H1 (cell line): ENCODE measurements at regions not wholly inside any gene's neighbourhood (a gene's known extent, or its start where the extent isn't known, plus 50 kb on each side); places are given as distances from the start of the nearest gene placed in this dataset.

Experiments
- GABPA ChIP-seq: IDR thresholded peaks from 2 replicates; pipeline ENCODE4 v1.6.1; 2011; ENCODE audit warnings: mild to moderate bottlenecking, low read length, moderate library complexity, borderline replicate concordance; ENCODE audit not compliant: insufficient read depth
- POLR2A ChIP-seq, 2 experiments: IDR thresholded peaks; 1 replicate in 1 of 2; 2 replicates in 1 of 2; pipeline ENCODE4 v1.6.1; 2011; ENCODE audit warnings: low read depth in 2 of 2, low read length in 2 of 2, mild to moderate bottlenecking in 2 of 2; ENCODE audit errors: control extremely low read depth in 1 of 2
- RAD21 ChIP-seq, 2 experiments: IDR thresholded peaks in 1 of 2; conservative IDR thresholded peaks in 1 of 2; 2 replicates each; pipeline ENCODE4 v1.6.1; 2011; ENCODE audit warnings: low read depth in 2 of 2, low read length in 2 of 2, improper control_type of control experiment in 1 of 2, inconsistent platforms in 1 of 2, mild to moderate bottlenecking in 1 of 2, moderate library complexity in 1 of 2
- RFX5 ChIP-seq: IDR thresholded peaks from 2 replicates; pipeline ENCODE4 v1.6.1; 2011; ENCODE audit warnings: low read depth, low read length, improper control_type of control experiment, borderline replicate concordance
- RNF2 ChIP-seq: fragments of 200-900, 300-1000 bp; sonication (generic); IDR thresholded peaks from 2 replicates; pipeline ENCODE4 v1.7.1; 2016; ENCODE audit warnings: borderline replicate concordance, low read depth, mild to moderate bottlenecking, antibody characterized with exemption, low read length; ENCODE audit not compliant: poor library complexity, severe bottlenecking; ENCODE audit errors: missing control alignments
- YY1 ChIP-seq: IDR thresholded peaks from 2 replicates; pipeline ENCODE4 v1.6.1; 2011; ENCODE audit warnings: low read depth, mild to moderate bottlenecking, low read length
- TF ChIP-seq, protein P1 (sequence below), 3 experiments: IDR thresholded peaks; 1 replicate in 2 of 3; 2 replicates in 1 of 3; pipeline versions ENCODE4 v1.5.1 to v1.6.1; 2011; ENCODE audit warnings: low read length in 3 of 3, mild to moderate bottlenecking in 3 of 3, inconsistent platforms in 2 of 3, low read depth in 1 of 3, moderate library complexity in 1 of 3; ENCODE audit not compliant: insufficient read depth in 1 of 3; ENCODE audit errors: control extremely low read depth in 1 of 3
- TF ChIP-seq, protein P2 (sequence below): IDR thresholded peaks from 2 replicates; pipeline ENCODE4 v1.6.1; 2012; ENCODE audit warnings: inconsistent platforms

DNA sequence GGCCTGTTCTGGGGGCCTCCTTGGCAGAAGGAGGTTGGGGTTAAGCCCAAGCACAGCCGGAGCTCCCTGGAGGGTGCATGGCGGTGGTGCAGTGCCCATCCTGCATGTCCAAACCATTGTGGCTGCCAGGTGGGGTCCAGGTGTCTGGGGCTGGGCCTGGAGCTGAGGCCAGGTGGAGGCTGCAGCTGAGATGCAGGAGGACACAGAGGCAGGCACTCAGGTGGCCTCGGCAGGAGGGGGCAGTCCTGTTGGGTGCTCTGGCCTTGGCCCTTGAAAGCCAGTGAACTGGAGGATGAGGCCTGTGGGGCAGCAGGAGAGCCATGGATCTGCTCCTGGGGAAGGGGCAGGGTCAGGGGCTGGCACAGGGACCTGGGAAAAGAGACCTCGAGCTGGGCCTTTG lies 195.3 kb downstream of the OLFM1 start:
- TF ChIP-seq POLR2A (IDR thresholded peaks at IDR 0.05; ENCODE audit: control extremely low read depth in 1 of 2, low read depth in 2 of 2, low read length in 2 of 2), result no peak
- TF ChIP-seq, protein P1, sequence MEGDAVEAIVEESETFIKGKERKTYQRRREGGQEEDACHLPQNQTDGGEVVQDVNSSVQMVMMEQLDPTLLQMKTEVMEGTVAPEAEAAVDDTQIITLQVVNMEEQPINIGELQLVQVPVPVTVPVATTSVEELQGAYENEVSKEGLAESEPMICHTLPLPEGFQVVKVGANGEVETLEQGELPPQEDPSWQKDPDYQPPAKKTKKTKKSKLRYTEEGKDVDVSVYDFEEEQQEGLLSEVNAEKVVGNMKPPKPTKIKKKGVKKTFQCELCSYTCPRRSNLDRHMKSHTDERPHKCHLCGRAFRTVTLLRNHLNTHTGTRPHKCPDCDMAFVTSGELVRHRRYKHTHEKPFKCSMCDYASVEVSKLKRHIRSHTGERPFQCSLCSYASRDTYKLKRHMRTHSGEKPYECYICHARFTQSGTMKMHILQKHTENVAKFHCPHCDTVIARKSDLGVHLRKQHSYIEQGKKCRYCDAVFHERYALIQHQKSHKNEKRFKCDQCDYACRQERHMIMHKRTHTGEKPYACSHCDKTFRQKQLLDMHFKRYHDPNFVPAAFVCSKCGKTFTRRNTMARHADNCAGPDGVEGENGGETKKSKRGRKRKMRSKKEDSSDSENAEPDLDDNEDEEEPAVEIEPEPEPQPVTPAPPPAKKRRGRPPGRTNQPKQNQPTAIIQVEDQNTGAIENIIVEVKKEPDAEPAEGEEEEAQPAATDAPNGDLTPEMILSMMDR (IDR thresholded peaks at IDR 0.05; ENCODE audit: control extremely low read depth in 1 of 3, insufficient read depth in 1 of 3, low read depth in 1 of 3, low read length in 3 of 3), result no peak
- no peak for TF ChIP-seq GABPA
- no peak for TF ChIP-seq RNF2
- no peak for TF ChIP-seq RFX5
- TF ChIP-seq, protein P2, sequence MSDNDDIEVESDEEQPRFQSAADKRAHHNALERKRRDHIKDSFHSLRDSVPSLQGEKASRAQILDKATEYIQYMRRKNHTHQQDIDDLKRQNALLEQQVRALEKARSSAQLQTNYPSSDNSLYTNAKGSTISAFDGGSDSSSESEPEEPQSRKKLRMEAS, result no peak
- TF ChIP-seq YY1, result no peak
- no peak for TF ChIP-seq RAD21 (IDR thresholded peaks at IDR 0.05 in 1 of 2, conservative IDR thresholded peaks at IDR 0.05 in 1 of 2; ENCODE audit: low read depth in 2 of 2, low read length in 2 of 2)
